Natural killer cell (primary cell): ENCODE measurements at regions not wholly inside any gene's neighbourhood (a gene's known extent, or its start where the extent isn't known, plus 50 kb on each side); places are given as distances from the start of the nearest gene placed in this dataset.

Experiments used
- ATAC-seq, 3 donors: fragments of 150-1000 bp in 2 of 3; fragments of 200-7000 bp in 1 of 3; cut with Tn5 transposase; 1 replicate in 1 of 3; 2 replicates in 2 of 3; pipeline ENCODE4 v1.10.0; 2021; ENCODE audit warnings: mild to moderate bottlenecking in 2 of 3, moderate library complexity in 2 of 3
- DNase-seq, 2 donors: peaks; one replicate each; pipeline versions ENCODE4 v3.0.0 to v3.0.0-alpha.2; 2013 to 2021; ENCODE audit warnings: mixed read lengths in 1 of 2
- H3K27ac ChIP-seq: one replicate; pipeline ENCODE4 v1.5.1; 2013; ENCODE audit warnings: mild to moderate bottlenecking, low read length
- H3K27me3 ChIP-seq: one replicate; pipeline ENCODE4 v1.6.1; 2013; ENCODE audit warnings: low read length; ENCODE audit not compliant: control insufficient read depth, insufficient read depth
- H3K36me3 ChIP-seq: one replicate; pipeline ENCODE4 v1.6.1; 2013; ENCODE audit warnings: low read length; ENCODE audit not compliant: control insufficient read depth, insufficient read depth
- H3K4me1 ChIP-seq: one replicate; pipeline ENCODE4 v1.6.1; 2013; ENCODE audit warnings: low read length; ENCODE audit not compliant: control insufficient read depth, insufficient read depth
- H3K4me3 ChIP-seq: one replicate; pipeline ENCODE4 v1.5.1; 2013; ENCODE audit warnings: low read length
- H3K9me3 ChIP-seq: one replicate; pipeline ENCODE4 v1.6.1; 2013; ENCODE audit warnings: low read length; ENCODE audit not compliant: control insufficient read depth, insufficient read depth
- H3K27ac Mint-ChIP-seq, 2 donors: one replicate each; pipeline ENCODE4 v1.8.0; 2022; ENCODE audit warnings: mild to moderate bottlenecking in 2 of 2, mixed read lengths in 2 of 2, moderate library complexity in 1 of 2
- H3K27me3 Mint-ChIP-seq, 2 donors: one replicate each; pipeline ENCODE4 v1.8.0; 2022; ENCODE audit warnings: low read depth in 2 of 2, mixed read lengths in 2 of 2
- H3K36me3 Mint-ChIP-seq: one replicate; pipeline ENCODE4 v1.8.0; 2022; ENCODE audit warnings: mixed read lengths
- H3K4me1 Mint-ChIP-seq, 2 donors: one replicate each; pipeline ENCODE4 v1.8.0; 2022; ENCODE audit warnings: mixed read lengths in 2 of 2
- H3K4me3 Mint-ChIP-seq: one replicate; pipeline ENCODE4 v1.8.0; 2022; ENCODE audit warnings: mild to moderate bottlenecking, moderate library complexity, mixed read lengths
- H3K9me3 Mint-ChIP-seq, 2 donors: one replicate each; pipeline ENCODE4 v1.8.0; 2022; ENCODE audit warnings: mixed read lengths in 2 of 2
- CTCF ChIP-seq: fragments of 200-600 bp; IDR thresholded peaks from one replicate; pipeline ENCODE4 v1.8.0; 2022; ENCODE audit warnings: antibody characterized with exemption
- WGBS: methylation state at CpG from one replicate; pipeline ENCODE4 v1.1.7; 2013; ENCODE audit warnings: missing lambda C conversion rate; ENCODE audit not compliant: insufficient coverage; 5-methylcytosine and 5-hydroxymethylcytosine counted together
- intact Hi-C: fragments of 100-400 bp; cut with micrococcal nuclease; formaldehyde crosslinking; loops from one replicate; pipeline ENCODE4 v1.14.2; 2022

- Histone ChIP-seq H3K27ac (no peak overlapping the region), H3K36me3 (no peaks in the 10 kb centered on the region), H3K4me1 (no peaks in the 10 kb centered on the region), H3K9me3 (no peaks in the 10 kb centered on the region), H3K4me3 (no peak overlapping the region), H3K27me3 (no peaks in the 10 kb centered on the region)
- intact Hi-C loops = no loop called here
- Mint-ChIP-seq H3K27me3 (peaks cover 0 to 5% of the 10 kb centered on the region in 2 donors), H3K4me1 (no peaks in the 10 kb centered on the region), H3K4me3 (no peak overlapping the region), H3K9me3 (no peaks in the 10 kb centered on the region), H3K27ac (no peak overlapping the region), H3K36me3 (no peaks in the 10 kb centered on the region)
- TF ChIP-seq CTCF = no peak
- no CpG with 5 or more reads among the region's 3 CpGs for WGBS
- no peak for ATAC-seq
- no peak for DNase-seq
These were observed 237.8 kb upstream of the RHOBTB1 start for GRCh38 chr10:61181832-61182231.

- Mint-ChIP-seq H3K4me1 (no peaks in the 10 kb centered on the region), H3K4me3 (no peak overlapping the region)
- ATAC-seq = no peak
These were observed 235.8 kb upstream of the RHOBTB1 start for GRCh38 chr10:61179771-61180170.

GRCh38 chr10:61176424-61176823, 232.4 kb upstream of the RHOBTB1 start:
- Mint-ChIP-seq H3K4me3 (no peak overlapping the region), H3K27ac (no peak overlapping the region), H3K27me3 (no peaks in the 10 kb centered on the region), H3K4me1 (no peaks in the 10 kb centered on the region), H3K36me3 (no peaks in the 10 kb centered on the region), H3K9me3 (no peaks in the 10 kb centered on the region)
- Histone ChIP-seq H3K36me3 (no peaks in the 10 kb centered on the region), H3K27ac (no peak overlapping the region), H3K27me3 (no peaks in the 10 kb centered on the region), H3K4me3 (no peak overlapping the region), H3K4me1 (no peaks in the 10 kb centered on the region), H3K9me3 (no peaks in the 10 kb centered on the region)
- ATAC-seq (no peak), DNase-seq (no peak)
- TF ChIP-seq CTCF = no peak
- WGBS = 93% methylated on average over 3 of the region's 3 CpGs
- intact Hi-C loops = no loop called here

More at GRCh38 chr10:61179771-61180170, 235.8 kb upstream of the RHOBTB1 start:
- Mint-ChIP-seq H3K27me3 (no peaks in the 10 kb centered on the region), H3K27ac (no peak overlapping the region), H3K36me3 (no peaks in the 10 kb centered on the region), H3K9me3 (no peaks in the 10 kb centered on the region)
- DNase-seq = no peak
- intact Hi-C loops = no loop called here
- no peaks in the 10 kb centered on the region for H3K4me1 ChIP-seq
- H3K27me3 ChIP-seq = no peaks in the 10 kb centered on the region
- 79% methylated on average over 2 of the region's 3 CpGs for WGBS
- H3K9me3 ChIP-seq = no peaks in the 10 kb centered on the region
- no peak for TF ChIP-seq CTCF
- H3K27ac ChIP-seq = no peak overlapping the region
- no peaks in the 10 kb centered on the region for H3K36me3 ChIP-seq
- H3K4me3 ChIP-seq = no peak overlapping the region

GRCh38 chr10:61175316-61175715, 231.3 kb upstream of the RHOBTB1 start:
- Histone ChIP-seq H3K9me3 (no peaks in the 10 kb centered on the region), H3K4me3 (no peak overlapping the region), H3K36me3 (no peaks in the 10 kb centered on the region), H3K27me3 (no peaks in the 10 kb centered on the region), H3K4me1 (no peaks in the 10 kb centered on the region), H3K27ac (no peak overlapping the region)
- no peak overlapping the region for H3K27ac Mint-ChIP-seq
- no peak overlapping the region for H3K4me3 Mint-ChIP-seq
- no peaks in the 10 kb centered on the region for H3K4me1 Mint-ChIP-seq
- H3K36me3 Mint-ChIP-seq = no peaks in the 10 kb centered on the region
- no peaks in the 10 kb centered on the region for H3K27me3 Mint-ChIP-seq
- H3K9me3 Mint-ChIP-seq = no peaks in the 10 kb centered on the region
- intact Hi-C loops = no loop called here
- no peak for TF ChIP-seq CTCF
- DNase-seq = no peak
- no peak for ATAC-seq
